Hippocampal formation (tissue), 2 donors: ENCODE measurements at regions not wholly inside any gene's neighbourhood (a gene's known extent, or its start where the extent isn't known, plus 50 kb on each side); places are given as distances from the start of the nearest gene placed in this dataset.

Experiments used
- DNase-seq, 2 donors: peaks; one replicate each; lab custom pipeline; 2025; lab: John Stamatoyannopoulos, UW

DNA sequence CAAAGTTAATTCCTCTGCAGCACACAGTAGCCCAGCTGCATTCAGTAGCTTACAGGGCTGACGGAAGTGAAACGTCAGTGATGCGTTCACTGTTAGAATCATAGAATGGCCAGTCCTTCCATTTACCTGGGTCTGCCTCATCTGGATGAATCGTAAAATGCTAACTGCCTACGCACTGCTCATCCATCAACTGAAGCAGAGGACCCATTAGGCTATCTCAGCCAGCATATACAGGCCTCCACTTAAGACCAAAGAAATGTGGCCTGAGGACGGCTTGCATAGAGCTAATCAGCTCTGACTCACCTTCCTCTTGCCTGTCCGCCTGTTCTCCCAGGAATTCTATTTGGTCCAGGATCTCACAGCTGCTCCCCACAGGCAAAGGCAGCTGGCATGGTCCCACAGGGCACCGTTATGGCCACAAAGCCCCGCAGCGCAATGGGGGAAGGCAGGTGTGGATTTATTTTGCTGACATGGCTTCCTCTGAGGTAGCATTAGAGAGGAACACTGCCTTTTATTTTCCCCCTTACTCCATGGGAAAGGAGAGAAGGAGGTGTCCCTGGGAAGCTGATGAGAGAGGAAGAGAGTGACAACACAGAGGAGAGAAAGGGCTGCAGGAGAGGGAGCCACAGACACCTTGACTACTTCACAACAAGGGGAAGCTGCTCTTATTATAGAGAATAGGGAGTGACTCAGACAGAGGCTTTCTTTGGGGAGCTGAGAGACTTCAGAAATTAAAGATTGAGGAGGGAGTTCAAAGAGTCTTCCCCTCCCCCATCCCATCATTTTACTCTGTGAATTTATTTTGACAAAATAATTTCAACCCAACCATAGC lies 177.6 kb downstream of the HHIPL2 start:
- no peak for DNase-seq

DNA sequence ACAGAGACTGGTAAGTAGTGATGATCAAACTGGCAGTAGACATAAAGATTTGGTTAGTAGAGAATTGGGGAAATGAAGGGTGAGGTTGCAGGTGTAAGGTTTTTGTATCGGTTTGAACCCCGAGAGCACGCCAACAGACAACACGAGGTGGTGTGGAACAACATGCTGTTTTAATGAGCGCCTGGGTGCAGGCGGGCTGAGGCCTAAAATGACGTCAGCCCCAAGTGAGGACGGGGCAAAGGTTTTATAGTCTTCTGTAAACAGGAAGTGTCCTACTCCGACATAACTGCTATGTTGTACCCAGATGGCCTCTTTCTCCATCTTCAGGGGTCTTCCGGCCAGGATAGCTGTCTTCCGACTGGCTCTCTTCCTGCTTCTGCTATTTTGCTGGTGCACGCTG lies 178.8 kb downstream of the HHIPL2 start:
- DNase-seq: no peak

DNA sequence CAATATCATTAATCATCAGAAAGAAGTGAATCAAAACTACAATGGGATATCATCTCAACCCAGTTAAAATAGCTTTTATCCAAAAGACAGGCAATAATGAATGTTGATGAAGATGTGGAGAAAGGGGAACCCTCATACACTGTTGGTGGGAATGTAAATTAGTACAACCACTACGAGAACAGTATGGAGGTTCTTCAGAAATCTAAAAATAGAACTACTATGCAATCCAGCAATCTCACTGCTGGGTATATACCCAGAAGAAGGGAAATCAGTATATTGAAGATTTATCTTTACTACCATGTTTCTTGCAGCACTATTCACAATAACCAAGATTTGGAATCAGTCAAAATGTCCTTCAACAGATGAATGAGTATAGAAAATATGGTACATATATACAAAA lies 189.8 kb downstream of the HHIPL2 start:
- DNase-seq: no peak

DNA sequence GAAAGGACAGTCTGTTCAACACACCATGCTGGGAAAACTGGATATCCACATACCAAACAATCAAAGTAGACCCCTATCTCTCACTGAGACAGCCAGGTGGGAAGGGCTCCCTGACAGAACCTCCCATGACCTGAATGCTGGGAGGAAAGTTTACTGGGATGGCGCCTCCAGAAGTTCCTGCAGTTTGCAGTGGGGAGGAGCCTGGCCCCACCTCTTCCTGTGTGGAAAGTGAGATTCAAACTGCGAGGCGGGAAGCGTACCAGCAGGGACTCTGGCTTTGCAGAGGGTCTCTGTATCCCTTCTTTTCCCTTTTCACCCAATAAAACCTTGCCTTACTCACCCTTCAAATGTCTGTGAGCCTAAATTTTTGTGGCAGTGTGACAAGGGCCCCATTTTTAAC lies 190.7 kb downstream of the HHIPL2 start:
- DNase-seq: no peak

DNA sequence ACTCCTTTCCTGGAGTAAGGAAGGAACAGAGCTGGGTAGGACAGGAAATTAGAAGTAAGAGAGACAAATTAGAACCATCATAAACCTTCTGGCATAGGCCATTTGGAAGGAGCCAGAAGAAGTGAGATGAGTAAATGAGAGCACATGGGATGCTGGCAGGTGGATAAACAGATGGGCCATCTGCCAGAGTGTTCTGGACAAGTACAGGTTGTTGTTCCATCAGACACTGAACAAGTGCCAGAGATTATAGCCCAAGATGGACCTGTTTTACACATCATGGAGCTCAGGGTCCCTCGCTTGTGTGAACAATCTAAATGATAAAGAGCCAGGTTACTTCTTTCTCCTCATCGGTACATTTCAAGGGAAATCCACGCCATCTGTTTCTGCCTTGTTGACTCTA lies 200.3 kb downstream of the HHIPL2 start:
- DNase-seq: no peak

DNA sequence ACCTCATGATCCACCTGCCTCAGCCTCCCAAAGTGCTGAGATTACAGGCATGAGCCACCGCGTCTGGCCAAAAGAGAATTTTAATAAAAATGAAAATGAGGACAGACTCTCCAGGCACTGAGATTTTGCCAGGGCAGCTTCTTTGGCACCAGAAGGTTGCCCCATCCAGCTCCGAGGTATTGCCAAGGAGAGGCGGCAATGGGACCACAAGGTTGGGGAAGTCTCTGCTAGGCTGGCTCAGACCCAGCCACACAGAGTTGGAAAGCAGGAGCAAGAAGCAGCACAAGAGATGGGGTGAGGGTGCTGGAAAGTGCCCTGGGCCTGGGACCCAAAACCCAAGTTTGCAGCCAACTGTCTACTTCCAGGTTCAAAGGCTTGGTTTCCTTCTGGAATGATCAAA lies 200.9 kb downstream of the HHIPL2 start:
- no peak for DNase-seq

DNA sequence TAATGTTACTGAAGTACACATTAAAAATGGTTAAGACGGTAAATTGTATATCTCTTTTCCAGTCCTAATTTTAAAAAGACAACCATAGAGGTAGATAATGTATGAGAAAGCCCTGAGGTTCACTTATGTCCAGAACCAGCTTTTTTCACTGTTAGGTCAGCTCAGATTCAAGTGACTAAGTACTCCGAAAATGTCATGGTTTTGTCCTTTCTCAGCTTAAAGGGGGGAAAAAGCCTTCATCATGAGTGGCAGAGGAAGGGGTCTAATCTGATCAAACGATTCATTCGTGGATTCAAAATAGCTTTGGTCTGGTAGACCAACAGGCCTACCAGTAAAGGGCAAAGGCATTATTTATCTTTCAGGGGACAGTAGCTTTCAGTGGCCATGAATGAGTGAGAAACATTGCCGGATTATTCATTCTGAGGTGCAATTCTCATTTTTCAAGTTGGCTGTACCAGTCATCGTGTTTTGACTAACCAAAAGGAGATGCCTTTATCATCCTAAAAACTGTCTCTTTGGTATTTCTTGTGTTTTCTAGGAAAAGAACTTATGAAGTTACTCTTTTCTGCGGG lies 208.4 kb downstream of the HHIPL2 start:
- DNase-seq: no peak

DNA sequence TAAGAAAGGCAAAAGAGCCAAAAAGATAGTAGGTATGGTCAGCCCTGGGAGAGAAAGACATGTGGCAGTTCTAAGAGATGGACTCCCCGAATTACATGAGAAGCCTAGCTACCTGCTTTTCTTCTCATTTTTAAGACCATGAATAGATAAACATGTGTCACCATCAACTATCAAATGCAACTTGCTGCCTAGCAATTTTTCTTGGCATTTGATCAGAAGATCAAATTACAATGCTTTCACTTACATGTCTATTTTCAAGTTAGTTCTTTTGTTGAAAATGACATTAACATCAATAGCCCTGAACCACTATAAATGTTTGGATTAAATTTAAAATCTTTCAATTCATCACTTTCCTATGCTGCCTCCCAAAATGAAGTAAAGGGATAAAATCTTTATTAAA lies 212.3 kb downstream of the HHIPL2 start:
- no peak for DNase-seq

DNA sequence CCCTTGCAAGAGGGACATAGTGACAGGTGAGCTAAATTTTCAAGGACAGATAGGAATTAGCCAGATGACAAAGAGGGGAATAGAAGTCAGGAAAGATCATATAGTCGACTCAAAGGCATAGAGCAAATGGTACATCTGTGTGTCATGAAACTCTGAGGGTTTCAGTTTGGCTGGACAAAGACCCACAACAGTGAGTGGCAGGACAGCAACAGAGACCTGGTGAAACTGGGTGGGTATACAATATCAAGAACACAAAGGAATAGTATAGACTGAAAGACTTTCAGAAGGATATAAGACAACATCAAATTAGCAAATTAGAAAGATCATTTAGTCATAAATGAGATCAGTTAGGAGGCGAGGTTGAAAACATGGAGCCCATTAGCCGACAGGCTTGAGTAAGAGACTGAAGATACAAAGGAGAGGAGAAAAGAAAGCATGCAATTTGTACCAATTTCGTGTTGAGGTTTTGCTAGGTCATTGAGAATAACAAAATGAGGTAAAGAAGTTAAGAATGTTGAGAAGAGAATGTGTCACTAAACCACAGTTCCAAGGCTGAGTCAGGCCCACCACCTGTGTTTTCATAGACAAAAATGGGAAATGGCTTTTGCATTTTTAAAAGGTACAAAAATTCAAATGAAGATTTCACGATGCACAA lies 213.8 kb downstream of the HHIPL2 start:
- DNase-seq: no peak

DNA sequence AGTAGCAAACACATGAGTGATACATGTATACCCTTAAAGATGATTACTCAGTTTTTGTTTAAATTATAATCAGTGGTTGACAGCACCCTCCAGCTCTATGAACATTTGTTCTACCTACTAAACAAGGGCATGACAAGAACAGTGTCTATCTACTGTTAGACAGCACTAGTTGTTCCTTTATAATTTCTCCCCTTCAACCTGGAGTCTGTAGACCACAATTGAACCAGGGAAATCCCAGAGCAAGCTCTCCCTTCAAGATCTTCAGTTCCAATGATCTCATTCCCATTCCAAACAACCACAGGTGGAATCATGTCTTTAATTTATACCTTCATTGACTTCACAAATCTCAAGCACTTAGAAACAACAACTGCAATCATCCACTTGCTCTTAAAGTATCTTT lies 216.1 kb downstream of the HHIPL2 start:
- DNase-seq: no peak

DNA sequence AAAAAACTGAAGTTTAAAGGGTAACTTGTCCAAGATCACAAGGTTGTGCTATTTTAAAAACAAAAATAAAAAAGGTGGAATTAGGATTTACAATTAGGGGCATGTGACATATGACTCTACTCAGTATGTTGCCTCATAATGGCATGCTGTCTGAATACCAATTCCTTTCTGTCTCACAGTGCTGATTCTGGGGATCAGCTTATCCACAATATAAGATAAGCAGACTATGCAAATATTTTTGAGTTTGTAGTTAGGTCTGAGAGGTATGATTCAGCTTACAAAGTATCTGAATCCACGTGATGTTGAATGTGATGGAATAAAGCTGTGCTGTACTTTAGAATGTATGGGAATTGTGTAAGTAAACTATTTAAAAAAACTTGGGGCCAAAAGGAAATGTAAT lies 216.6 kb downstream of the HHIPL2 start:
- DNase-seq: no peak

DNA sequence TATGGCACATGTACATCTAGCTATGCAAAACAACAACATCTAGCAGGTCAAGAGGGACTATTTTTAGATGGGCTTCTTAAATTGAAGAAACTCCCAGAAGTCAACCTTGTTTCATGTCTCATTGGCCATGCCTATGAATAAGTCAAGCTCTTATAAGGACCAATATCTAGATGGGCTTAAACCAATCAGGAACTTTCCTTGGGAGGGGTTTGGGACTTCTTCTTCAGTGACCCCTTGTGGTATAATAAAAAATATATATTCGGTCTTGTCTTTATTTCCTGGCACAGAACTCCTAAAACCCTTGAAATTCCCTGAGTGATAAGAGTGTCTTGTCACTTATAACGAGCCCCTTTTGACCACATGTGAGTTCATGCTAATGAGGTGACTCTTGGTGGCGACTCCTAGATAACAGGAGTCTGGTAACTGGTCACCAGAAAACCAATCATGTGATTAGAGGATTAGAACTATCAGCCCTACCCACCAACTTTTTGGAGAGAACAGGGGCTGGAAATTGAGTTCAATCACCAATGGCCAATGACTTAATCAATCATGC lies 218.3 kb downstream of the HHIPL2 start:
- DNase-seq: no peak

DNA sequence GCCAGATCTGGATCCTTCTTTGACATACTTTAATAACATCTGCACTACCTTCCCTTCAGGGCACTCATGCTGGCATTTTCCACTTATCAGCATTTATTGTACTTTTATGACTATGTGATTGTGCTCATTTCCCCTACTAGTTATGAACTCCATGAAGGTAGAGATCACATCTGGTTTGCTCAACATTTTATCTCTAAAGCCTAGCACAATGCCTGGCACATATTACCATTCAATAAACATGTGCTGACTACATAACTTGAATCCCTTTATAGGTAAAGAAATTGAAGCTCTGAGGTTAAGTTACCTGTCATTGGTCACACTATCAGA lies 221.2 kb downstream of the HHIPL2 start:
- DNase-seq: no peak

DNA sequence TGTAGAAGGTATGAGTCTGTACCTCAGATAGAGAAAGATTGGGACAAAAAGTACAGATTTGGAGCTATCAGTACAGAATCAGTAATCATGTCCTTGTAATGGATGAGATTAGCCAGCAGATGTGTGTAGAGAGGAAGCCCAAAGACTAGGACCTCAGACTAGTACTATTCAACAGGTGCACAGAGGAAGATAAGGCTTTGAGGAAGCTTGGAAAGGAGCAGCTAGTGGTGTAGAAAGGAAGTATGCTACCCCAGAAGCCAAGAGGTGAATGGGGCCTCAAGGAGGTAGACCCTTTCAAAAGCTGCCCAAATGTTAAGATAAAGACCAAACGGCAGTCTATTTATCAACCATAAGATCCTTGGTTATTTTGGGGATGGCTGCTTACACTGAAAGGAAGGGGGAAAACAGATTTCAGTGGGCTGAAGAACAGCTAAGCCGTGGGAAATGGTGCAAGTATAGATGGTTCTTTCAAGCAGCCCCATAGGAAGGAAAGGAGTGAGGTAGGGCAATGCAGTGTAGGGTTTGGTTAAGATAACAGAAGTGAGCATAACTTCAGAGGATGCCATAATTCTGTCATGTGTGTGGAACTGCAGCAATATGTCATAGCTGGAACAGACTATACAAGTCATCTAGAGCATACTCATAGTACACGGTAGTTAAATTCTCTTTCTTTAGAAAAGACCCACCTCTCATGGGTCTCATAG lies 221.7 kb downstream of the HHIPL2 start:
- DNase-seq: no peak

DNA sequence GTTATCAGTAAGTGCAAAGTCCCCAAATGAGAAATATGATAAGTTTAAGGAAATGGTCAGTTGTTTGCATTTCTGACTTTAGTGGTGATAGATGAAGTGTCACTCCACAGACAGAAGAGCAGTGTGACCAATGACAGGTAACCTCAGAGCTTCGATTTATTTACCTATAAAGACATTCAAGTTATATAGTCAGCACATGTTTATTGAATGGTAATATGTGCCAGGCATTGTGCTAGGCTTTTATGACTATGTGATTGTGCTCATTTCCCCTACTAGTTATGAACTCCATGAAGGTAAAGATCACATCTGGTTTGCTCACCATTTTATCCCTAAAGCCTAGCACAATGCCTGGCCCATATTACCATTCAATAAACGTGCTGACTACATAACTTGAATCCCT lies 222.4 kb downstream of the HHIPL2 start:
- no peak for DNase-seq

DNA sequence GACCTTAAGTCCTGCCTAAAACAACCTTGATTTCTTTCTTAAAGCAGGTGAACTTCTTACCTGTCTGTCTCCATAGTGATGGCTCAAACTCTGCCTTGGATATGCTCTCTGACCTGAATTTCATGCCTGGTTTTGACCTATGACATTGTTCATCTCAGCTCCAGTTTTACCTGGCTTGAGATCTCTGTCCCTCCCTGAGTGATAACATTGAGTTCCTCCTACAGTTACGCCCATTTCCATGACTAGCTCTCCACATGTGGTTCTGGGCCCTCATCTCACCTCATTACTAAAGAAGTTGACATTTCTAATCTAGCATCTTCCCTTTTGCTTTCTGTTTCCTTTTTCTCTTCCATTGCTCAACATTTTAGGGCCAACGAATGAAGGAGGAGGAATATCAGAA lies 233.1 kb downstream of the HHIPL2 start:
- no peak for DNase-seq

DNA sequence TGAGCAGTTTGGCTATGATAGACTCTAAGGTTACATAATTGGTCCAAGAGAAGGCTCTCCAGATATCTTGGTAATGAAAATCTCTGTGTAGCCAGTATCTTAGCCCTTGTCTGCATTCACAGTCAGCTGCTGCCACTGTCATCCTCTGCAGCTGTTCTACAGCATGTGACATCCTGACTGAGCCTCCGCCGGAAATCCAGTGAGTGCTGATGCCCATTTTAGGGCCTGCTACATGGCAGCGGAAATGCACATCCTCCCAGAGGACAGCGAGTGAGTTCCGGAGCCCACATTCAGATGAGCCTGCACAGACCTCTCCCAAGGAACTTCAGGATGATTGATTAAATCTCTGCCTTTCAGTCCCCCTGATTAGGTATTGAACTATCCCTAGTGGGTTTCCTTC lies 237.1 kb downstream of the HHIPL2 start:
- DNase-seq: peak in 1 of 2 donors; percentile 2

DNA sequence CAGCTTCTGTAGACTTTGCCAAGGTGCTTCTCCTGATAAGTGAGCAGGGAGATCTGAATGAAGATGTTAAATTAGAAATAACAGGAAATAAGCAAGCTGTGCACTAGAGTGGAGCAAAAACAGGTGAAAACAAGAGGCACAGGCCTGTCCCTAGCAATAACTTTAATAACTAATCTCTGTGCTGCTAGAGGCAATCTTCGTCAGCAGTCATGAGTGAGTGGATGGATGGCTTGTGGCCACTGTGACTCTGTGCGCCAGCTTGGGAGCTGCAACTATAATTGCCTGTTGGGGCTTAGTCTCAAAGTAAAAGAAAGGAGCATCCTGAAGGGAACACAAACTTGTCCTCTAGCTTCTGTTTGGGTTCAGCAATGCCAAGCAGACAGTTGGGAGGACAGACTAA lies 240.3 kb downstream of the HHIPL2 start:
- DNase-seq: no peak

DNA sequence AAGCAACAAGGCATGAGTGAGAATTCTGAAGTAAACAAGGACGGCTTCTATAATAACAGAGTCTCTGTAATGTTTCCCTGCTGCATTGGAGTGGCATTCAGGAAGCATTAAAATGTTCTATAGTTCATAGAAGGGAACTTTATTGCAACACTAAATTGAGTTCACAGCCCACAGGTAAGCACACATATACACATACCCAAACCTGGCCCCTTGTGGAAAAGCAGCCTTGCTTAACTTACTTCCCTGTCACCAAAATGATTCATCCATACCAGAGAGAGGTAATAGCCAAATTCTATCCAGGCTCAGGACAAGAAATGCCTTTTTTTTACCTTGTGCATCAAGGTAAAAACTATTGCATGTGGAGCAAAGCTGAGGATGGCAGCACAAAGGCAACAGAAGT lies 241.4 kb downstream of the HHIPL2 start:
- DNase-seq: no peak

DNA sequence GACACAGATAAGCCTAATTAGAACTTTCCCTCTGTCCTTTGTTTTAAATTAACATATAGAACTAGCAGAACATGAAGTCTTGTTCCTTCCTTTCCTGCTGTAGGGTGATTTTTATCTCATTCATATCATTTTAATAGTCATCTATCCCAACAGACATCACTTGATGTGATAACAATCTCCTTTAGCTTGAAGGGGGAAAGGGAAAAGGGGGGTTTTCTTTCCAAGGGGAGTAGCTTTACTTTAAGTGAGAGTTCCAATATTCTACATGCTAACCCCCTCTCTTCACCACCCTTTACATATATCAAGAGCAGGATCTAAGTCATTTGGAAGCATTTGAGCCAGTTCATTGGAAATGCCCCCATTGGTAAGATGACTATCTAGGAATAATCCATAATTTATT lies 241.9 kb downstream of the HHIPL2 start:
- no peak for DNase-seq

DNA sequence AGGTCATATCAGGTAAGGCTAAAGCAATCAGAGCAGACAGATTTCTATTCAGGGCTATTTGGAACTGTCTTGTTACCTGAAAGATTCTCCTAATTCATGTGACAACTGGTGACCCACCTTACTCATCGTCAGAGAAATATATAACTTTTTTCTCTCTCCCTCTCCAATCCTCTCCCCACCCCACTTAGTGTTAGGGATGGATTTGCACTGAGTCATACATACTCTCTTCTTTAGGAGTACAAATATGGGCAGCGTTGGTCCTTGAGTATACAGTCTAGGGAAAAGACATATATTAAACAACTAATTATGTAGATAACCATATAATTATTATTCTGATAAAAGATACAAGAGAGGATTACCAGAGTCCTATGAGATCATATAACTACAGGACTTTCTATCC lies 246.3 kb downstream of the HHIPL2 start:
- no peak for DNase-seq

DNA sequence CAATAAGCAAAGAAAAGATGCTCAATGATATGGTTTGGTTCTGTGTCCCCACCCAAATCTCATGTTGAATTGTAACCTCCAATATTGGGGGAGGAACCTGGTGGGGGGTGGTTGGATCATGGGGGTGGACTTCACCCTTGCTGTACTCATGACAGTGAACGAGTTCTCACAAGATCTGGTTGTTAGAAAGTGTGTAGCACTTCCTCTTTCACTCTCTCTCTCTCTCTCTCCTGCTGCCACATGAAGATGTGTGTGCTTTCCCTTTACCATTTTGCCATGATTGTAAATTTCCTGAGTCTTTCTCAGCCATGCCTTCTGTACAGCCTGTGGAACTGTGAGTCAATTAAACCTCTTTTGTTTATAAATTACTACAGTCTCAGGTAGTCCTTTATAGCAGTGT lies 248.4 kb downstream of the HHIPL2 start:
- DNase-seq: no peak

DNA sequence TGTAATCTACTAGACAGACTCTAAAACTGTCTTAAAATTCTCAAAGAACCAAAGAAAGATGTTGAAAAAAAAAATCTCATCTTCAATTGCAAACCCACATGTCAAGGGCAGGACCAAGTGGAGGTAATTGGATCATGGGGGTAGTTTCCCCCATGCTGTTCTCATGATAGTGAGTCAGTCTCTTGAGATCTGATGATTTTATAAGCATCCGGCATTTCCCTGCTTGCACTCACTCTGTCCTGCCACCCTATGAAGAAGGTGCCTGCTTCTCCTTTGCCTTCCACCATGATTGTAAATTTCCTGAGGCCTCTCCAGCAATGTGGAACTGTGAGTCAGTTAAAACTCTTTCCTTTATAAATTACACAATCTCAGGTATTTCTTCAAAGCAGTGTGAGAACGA lies 257.0 kb downstream of the HHIPL2 start:
- DNase-seq: no peak
